Heart right ventricle (tissue), 16 donors: ENCODE measurements at regions not wholly inside any gene's neighbourhood (a gene's known extent, or its start where the extent isn't known, plus 50 kb on each side); places are given as distances from the start of the nearest gene placed in this dataset.
A peak's percentile ranks its signal among the peaks of the same experiment; 100 is the strongest.

Source experiments
- ATAC-seq, 8 donors: fragments of 200-7000 bp; cut with Tn5 transposase; one replicate each; pipeline ENCODE4 v1.9.1; 2020; ENCODE audit warnings: mild to moderate bottlenecking in 8 of 8, moderate library complexity in 8 of 8, moderate number of reproducible peaks in 1 of 8
- DNase-seq, 2 donors: peaks; one replicate each; pipeline ENCODE4 v3.0.0-alpha.2; 2020
- H3K27ac ChIP-seq, 10 donors: fragments of 200-600 bp; sonication (generic) in 2 of 10; one replicate each; pipeline versions ENCODE4 v1.5.0 to v1.8.0; 2020 to 2022; ENCODE audit warnings: mild to moderate bottlenecking in 3 of 10
- H3K27me3 ChIP-seq, 7 donors: fragments of 200-600 bp; one replicate each; pipeline ENCODE4 v1.8.0; 2021 to 2022; ENCODE audit warnings: mild to moderate bottlenecking in 2 of 7
- H3K36me3 ChIP-seq, 9 donors: fragments of 200-600 bp; sonication (generic) in 1 of 9; one replicate each; pipeline versions ENCODE4 v1.5.0 to v1.8.0; 2020 to 2022; ENCODE audit warnings: mild to moderate bottlenecking in 2 of 9
- H3K4me1 ChIP-seq, 9 donors: fragments of 200-600 bp; sonication (generic) in 1 of 9; one replicate each; pipeline versions ENCODE4 v1.5.0 to v1.8.0; 2020 to 2022; ENCODE audit warnings: mild to moderate bottlenecking in 4 of 9
- H3K4me3 ChIP-seq, 10 donors: fragments of 200-600 bp; sonication (generic) in 2 of 10; one replicate each; pipeline versions ENCODE4 v1.5.0 to v1.8.0; 2020 to 2022; ENCODE audit warnings: mild to moderate bottlenecking in 7 of 10, moderate library complexity in 2 of 10
- H3K9me3 ChIP-seq, 11 donors: fragments of 200-600 bp in 10 of 11; sonication (generic) in 2 of 11; one replicate each; pipeline versions ENCODE4 v1.5.0 to v1.8.0; 2013 to 2022; ENCODE audit warnings: mild to moderate bottlenecking in 2 of 11, control low read depth in 1 of 11, moderate library complexity in 1 of 11
- CTCF ChIP-seq, 9 donors: fragments of 200-600 bp; sonication (generic) in 2 of 9; IDR thresholded peaks; one replicate each; pipeline versions ENCODE4 v1.5.0 to v1.8.0; 2021 to 2022; ENCODE audit warnings: antibody characterized with exemption in 9 of 9, mild to moderate bottlenecking in 5 of 9, moderate library complexity in 1 of 9
- WGBS, 2 donors: extraction: QIAGEN DNeasy Blood & Tissue Kit; methylation state at CpG; one replicate each; pipeline ENCODE4 v1.1.7; 2013; ENCODE audit warnings: inconsistent platforms in 1 of 2; 5-methylcytosine and 5-hydroxymethylcytosine counted together
- intact Hi-C, 10 donors: fragments of 100-400 bp; cut with DNase I; formaldehyde crosslinking; loops; one replicate each; pipeline versions ENCODE4 v1.11.1 to v1.14.2; 2022
- donor health status: Arrhythmogenic right ventricular cardiomyopathy.
- donor health status: ischemic (EF 13 %, LVEDD 7.1; RV severe dilation, severe dysfunction).
- donor health status: healthy with polysubstance abuse.
- donor health status: DM: no; HTN: yes; CAD: no.
- donor health status: DM: no; HTN: no; CAD: no.
- donor health status: ischemic (EF 25% LVEDD 6.9; RV normal size, moderate dysfunction).
- donor health status: ischemic (EF 25% LVEDD 5.7; RV mildly dilated, moderate dysfunction).
- donor health status: healthy.
- donor health status: DM: yes; HTN: yes; CAD: no.
- donor health status: Ischemic cardiomyopathy.
- donor health status: ischemic (EF 35%, LVEDD 5.7; RV mildly dilated, moderate dysfunction).
- donor health status: nonischemic (EF 11% LVEDD 7.7; RV severe dilation, severe dysfunction).
- donor health status: DM: yes; HTN: yes; CAD: no.
- donor health status: PGD.
- donor health status: ischemic (EF 29% LVEDD 5.4; RV normal size, mild dysfunction).
- donor health status: nonischemic (EF 23%, LVEDD 6.1; RV moderate dilation, normal function).

DNA sequence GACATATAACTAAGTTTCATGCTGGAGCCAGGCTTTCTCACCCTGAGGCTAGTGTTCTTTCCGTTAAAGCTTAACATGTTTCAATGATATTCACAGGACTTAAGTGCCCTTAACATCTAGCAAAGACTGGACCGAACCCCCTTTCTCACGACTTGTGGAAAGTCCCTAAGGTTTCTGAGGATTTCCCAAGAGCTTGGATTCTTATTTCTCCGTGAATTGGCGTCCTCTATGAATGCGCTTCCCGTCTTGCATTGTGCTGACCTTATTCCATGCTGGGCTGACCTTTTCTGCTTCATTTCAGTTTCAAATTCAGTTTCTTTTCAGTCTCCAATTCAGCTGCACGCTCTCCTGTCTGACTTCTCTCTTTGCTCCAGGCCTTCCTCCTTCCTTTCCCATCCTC is 206.4 kb downstream of the HS3ST3A1 start:
- no peak for TF ChIP-seq CTCF (IDR thresholded peaks at IDR 0.05)
- intact Hi-C loops, result no loop called here
- WGBS, 2 donors, result 83 to 88% methylated on average over 8 of the region's 8 CpGs
- H3K4me1 ChIP-seq, result peaks cover 0 to 5% (median 0%) of the 10 kb centered on the region in 9 donors
- H3K9me3 ChIP-seq, result no peaks in the 10 kb centered on the region
- no peaks in the 10 kb centered on the region for H3K36me3 ChIP-seq
- no peak overlapping the region for H3K4me3 ChIP-seq
- DNase-seq (no peak), ATAC-seq (no peak)
- H3K27ac ChIP-seq, result peak overlapping the region in 1 of 10 donors; percentile 70
- H3K27me3 ChIP-seq, result no peaks in the 10 kb centered on the region

DNA sequence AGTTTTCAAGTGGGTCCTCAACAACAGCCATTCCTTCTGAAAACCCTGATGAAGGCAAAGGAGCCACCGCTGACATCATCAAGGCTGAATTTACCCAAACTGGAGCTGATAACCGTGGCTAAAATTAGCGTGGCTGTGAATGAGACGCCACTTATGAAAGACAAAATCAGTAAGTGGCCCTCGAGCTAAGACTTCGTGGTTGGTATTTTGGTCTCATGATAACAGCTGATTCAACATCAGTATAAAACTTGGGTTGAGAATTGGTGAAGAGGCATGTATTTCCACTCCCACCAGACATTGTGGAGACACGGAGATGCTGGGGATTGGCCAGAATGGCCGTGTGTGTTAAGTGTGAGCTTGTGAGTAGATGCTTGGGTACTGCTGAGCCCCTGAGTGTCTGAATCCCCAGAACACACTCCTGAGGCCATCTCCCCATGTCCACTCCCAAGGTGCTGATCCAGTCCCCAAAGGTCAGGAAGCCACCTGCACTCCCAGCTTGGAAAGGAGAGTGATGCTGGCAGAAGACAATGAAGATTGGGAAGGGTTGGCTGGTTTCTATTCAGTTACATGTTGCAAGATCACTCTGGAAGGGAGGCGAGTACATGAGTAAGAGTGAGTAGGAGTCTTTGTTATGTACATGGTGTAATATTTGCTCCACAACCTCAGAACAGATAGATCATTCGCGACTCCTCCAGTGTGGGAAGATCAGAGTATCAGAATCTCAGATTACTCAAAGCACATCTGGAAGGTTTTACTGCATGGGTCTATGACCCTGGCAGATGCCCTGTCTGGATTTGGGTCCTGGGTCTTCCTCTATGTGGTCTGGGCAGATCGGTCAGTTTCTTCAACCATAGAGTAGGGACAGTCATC is 207.7 kb downstream of the HS3ST3A1 start:
- intact Hi-C loops, result no loop called here
- H3K4me3 ChIP-seq, result no peak overlapping the region
- TF ChIP-seq CTCF (IDR thresholded peaks at IDR 0.05), result no peak
- 60 to 76% methylated on average over 12 of the region's 12 CpGs for WGBS, 2 donors
- H3K27ac ChIP-seq, result peak overlapping the region in 1 of 10 donors; percentile 70
- no peak for DNase-seq
- no peaks in the 10 kb centered on the region for H3K9me3 ChIP-seq
- H3K27me3 ChIP-seq, result no peaks in the 10 kb centered on the region
- peak in 5 of 8 donors; percentile 24 to 90 (median 62) for ATAC-seq
- H3K36me3 ChIP-seq, result no peaks in the 10 kb centered on the region
- H3K4me1 ChIP-seq, result peaks cover 0 to 5% (median 0%) of the 10 kb centered on the region in 9 donors

- Histone ChIP-seq H3K27ac (no peak overlapping the region), H3K4me1 (peaks cover 0 to 4% (median 0%) of the 10 kb centered on the region in 9 donors), H3K27me3 (no peaks in the 10 kb centered on the region), H3K36me3 (no peaks in the 10 kb centered on the region), H3K4me3 (no peak overlapping the region), H3K9me3 (no peaks in the 10 kb centered on the region)
- 71 to 76% methylated on average over 1 of the region's 1 CpG for WGBS, 2 donors
- DNase-seq (no peak), ATAC-seq (no peak)
- no peak for TF ChIP-seq CTCF (IDR thresholded peaks at IDR 0.05)
- intact Hi-C loops, result no loop called here
Observed at GRCh38 chr17:13387952-13388351, 213.8 kb downstream of the HS3ST3A1 start.

GRCh38 chr17:13387236-13387635 is 214.5 kb downstream of the HS3ST3A1 start:
- no peak overlapping the region for H3K27ac ChIP-seq
- TF ChIP-seq CTCF (IDR thresholded peaks at IDR 0.05), result no peak
- H3K36me3 ChIP-seq, result no peaks in the 10 kb centered on the region
- DNase-seq (no peak), ATAC-seq (no peak)
- no peak overlapping the region for H3K4me3 ChIP-seq
- H3K4me1 ChIP-seq, result peaks cover 0 to 4% (median 0%) of the 10 kb centered on the region in 9 donors
- 65 to 69% methylated on average over 5 of the region's 5 CpGs for WGBS, 2 donors
- no peaks in the 10 kb centered on the region for H3K27me3 ChIP-seq
- no peaks in the 10 kb centered on the region for H3K9me3 ChIP-seq
- intact Hi-C loops, result no loop called here
